Pons (tissue), 1 donor: ENCODE measurements at regions not wholly inside any gene's neighbourhood (a gene's known extent, or its start where the extent isn't known, plus 50 kb on each side); places are given as distances from the start of the nearest gene placed in this dataset.
"Not testable (repeated sequence)": the region's sequence is repeated elsewhere in the genome, so short reads cannot be mapped to it uniquely, and the experiment has no call there.

Source experiments
- DNase-seq: peaks from one replicate; pipeline ENCODE4 v3.0.0-alpha.2; 2016; ENCODE audit warnings: low spot score

DNA sequence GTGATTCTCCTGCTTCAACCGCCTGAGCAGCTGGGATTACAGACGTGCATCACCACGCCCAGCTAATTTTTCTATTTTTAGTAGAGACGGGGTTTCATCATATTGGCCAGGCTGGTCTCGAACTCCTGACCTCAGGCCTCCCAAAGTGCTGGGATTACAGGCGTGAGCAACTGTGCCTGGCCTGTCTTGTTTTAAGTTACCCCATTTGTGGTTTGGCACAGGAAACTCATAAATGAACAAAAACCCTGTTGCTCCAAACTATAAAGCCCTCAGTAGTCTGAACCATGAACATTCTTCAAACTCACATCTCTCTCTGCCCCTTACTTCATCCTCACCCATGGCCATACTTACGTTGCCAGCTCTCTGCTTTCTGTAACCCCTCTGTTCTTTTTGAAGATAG, 61.7 kb downstream of the RHOU start:
- DNase-seq = not testable (repeated sequence)

DNA sequence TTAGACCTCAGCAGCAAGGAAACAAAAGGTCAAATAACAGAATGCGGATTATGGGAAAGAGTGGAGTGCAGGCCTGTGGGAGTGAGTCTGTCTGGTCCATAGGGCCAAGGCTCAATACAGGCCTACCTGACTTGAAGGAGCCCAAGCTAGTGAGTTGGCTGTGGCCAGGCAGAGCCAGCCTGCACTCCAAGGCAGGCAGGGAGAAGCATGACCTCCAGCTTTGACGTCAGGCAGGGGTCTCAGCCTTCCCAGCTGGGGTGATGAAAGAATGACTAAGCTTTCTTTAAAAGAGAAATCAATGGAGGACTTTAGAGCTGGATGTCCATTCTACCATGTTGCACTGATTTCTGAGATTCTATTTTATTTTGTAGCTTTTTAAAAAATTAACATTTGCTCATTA, 62.8 kb downstream of the RHOU start:
- DNase-seq = no peak

DNA sequence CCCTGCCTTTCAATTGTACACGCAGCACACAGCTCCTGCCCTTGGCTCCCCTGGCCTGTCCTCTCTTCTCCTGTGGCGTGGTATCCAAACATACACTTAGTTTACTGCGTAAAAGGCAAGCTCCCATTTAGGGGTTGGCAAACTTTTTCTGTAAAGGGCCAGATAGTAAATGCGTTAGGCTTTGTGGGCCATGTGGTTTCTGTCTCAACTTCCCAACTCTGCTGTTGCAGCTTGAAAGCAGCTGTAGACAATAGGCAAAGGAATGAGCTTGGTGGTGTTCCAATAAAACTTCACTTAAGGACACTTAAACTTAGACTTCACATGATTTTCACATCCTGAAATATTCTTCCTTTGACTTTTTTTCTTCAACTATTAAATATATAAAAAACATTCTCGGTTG, 63.3 kb downstream of the RHOU start:
- DNase-seq = no peak

DNA sequence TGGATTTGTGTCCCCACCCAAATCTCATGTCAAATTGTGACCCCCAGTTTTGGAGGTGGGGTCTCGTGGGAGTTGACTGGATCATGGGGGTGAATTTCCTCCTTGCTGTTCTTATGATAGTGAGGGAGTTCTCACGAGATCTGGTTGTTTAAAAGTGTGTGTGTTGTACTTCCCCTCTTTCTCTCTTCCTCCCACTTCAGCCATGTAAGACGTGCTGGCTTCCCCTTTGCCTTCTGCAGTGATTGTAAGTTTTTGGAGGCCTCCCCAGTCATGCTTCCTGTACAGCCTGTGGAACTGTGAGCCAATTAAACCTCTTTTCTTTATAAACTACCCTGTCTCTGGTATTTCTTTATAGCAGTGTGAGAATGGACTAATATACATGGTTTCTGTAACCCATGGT, 64.6 kb downstream of the RHOU start:
- DNase-seq = no peak

DNA sequence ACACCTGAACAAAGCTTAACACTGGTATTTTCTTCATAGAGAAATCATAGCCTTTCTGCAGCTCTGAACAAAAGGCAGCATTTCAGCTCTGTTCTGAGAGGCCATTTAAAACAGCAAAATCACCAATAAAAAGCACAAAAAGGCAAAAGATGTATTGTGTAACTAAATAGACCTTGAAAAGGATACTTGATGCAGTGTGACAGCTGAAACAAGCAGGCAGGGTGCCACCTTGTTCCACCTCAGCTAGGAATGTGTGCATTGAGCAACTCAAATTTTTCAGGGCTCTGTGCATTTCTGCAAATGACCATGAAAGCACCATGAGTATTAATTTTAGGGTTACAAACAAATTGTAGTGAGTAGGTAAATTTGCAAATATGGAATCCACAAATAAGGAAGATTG, 65.8 kb downstream of the RHOU start:
- DNase-seq = no peak

DNA sequence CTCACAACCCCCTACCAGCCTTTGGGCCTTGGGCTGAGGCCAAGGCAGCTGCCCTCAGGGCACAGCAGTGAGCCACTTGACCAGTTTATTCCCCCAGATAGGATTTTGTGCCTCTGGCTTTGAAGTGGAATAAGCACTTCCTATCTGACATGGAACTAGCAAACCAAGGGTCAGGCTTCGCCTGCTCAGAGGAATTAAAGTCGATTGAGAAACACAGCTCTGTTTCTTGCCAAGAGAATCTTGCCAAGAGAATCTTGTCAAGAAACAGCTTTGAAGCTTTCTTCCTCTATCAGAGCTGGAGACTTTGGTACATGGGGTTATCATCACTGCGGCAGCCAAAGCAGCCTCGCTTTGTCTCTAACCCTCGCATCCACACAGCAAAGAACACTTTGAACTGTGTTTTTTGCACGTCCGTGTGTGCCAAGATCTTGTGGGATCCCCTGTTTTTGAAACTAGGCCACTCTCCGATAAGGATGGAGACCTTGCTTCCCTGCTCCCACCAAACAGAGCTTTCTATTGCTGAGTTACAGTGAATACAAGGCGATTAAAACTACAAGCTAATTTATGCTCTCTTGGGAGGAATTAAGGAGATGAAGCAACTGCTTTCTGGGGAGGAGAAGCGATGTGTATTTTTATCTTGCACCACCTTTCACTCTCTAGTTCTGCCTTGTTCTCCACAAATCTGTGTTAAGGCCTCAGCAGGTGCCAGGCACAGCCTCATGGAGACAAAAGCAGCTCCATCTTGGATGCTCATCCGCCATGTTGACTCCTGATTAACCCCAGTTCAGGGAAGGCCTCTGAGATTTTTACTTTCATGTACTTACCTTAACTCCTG, 67.3 kb downstream of the RHOU start:
- DNase-seq = peak; percentile 56

DNA sequence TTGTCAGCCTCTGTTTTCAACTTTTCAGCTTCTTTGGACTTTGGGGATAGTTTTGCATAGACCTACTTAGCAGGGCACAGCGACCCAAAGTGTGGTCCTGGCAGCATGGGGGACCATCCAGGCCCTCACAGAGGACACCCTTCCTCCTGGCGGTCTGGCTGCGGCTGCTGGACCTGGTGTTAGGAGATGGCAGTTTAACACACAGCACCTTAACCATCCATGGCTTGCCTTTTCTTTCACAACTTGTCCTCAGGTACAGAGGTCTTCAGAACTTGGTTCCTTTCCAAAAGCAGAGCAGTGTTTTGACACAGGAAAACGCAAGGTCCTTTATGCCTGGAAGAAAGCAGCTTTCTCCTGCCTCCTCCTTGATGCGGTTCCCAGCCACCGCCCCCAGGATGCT, 68.1 kb downstream of the RHOU start:
- no peak for DNase-seq

DNA sequence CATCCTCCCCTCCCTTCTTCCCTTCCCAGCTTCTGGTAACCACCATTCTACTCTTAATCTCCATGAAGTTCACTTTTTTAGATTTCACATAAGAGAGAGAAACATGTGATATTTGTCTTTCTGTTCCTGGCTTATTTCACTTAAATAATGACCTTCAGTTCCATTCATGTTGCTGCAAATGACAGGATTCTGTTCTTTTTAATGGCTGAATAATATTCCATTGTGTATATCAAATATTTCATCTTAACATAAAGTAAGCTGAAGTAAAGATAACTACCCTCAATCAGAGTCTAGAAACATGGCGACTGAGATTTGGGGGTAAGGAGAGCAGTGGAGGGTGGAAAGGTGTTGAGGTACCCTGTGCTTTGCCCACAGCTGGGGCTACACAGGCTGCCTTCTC, 68.9 kb downstream of the RHOU start:
- DNase-seq = no peak

DNA sequence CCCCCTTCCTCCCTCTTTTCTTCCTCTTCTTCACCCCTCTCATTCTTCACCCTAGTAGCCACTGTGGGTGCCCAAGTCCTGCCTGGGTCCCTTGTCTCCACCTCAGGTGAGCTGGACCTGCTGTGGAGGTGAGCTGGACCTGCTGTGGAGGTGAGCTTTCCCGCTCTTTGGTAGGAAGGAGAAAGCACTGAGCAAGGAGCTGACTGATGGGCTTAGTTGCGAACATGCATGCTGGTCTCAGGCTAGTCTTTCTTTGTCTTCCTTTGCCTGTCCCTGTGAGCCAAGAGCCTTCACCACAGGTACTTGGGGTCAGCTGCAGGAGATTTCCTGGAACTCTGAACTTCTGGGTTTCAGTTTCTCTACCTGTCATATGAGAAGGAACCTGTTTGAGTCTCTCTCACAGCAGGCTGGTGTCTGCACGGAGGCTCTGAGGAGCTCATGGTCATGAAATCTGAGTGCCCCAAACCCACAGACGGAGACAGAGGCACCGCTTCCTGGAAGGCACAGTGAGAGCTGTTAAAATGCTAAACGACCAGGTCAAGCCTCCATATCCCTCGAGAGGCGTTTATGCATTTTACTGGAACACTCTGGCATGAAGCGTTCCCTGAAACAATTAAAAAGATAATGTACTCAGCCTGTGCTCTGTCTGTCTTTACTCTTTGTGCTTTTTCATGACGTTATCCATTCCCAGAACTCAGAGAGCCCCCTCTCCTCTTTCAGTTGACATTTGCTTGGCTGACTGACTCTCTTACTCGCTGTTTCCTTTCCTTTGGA, 69.5 kb downstream of the RHOU start:
- DNase-seq = no peak

DNA sequence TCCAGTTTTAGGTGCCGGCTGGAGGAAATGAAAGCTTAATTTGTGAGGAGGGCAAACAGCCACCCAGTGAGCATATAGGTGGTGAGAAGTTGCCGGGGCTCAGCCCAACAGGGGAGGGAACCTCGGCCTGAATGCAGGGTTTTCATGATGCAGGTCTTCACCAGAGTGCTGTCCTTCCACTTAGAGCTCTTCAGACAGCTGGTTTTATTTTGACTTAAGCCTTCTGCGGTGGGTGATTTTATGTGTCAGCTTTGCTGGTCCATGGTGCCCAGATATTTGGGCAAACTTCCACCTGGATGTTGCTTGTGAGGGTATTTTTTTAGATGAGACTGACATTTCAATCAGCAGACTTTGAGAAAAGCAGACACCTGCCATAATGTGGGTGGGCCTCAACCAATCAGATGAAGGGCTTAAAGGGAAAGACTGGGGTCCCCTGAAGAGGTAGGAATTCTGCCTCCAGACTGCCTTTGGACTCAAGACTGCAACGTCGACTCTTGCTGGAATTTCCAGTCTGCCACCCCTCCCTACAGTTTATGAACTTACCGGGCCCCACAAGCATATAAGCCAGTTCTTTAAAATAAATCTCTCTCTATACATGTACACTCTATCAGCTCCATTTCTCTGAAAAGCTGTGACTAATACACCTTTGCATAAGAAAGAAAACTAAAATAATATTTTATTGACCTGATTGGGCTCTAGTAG, 72.8 kb downstream of the RHOU start:
- no peak for DNase-seq

DNA sequence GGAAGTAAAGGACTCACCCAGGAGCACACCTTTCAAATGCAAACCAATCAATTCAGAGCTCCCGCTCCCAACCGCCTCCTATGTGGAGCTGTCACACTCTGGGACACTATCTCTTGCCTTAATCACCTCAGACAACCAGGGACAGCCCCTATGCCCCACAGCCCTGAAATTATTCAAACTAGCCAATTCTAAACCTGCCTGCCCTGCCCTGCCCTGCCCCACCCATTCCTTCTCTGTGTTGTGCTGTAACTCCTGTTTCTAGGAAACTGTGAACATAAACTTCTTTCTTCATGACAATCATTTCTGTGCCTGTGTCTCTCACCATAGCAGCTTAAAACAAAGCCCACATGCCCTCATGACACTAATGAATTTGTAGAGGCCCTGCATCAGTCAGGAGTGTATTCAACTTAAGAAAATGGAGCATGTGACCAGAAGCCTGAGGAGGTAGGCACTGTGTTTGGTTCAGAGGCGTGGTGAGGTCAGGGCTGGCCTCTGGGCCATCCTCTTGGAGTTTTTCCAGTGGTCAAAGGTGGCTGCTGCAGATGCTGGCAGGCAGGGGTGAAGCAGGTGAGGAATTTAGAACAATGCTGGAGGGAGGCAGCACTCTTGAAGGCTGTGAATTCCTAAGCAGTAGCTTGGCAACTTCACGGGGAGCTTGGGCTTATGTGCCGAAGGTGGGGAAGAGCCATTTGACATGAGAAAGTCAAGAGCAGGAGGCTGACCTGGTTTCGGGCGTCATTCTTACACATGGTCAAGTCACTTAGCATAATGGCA, 74.5 kb downstream of the RHOU start:
- no peak for DNase-seq

DNA sequence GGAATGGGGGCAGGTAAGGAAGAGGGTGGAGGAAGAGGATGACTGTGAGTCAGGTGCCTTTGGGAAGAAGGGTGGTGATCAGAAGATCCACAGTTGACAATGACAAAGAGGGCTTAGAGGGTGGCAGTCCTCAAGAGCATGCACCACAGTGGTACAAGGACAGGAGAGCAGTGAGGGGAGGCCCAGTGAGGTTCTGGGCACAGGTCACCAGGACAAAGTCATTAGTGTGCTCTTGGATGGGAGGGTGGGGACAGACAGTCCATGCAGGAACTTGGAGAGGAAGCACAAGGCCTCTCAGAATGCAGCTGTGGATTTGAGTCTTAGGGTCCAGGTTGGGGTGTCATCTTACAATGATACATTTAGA, 75.1 kb downstream of the RHOU start:
- no peak for DNase-seq

DNA sequence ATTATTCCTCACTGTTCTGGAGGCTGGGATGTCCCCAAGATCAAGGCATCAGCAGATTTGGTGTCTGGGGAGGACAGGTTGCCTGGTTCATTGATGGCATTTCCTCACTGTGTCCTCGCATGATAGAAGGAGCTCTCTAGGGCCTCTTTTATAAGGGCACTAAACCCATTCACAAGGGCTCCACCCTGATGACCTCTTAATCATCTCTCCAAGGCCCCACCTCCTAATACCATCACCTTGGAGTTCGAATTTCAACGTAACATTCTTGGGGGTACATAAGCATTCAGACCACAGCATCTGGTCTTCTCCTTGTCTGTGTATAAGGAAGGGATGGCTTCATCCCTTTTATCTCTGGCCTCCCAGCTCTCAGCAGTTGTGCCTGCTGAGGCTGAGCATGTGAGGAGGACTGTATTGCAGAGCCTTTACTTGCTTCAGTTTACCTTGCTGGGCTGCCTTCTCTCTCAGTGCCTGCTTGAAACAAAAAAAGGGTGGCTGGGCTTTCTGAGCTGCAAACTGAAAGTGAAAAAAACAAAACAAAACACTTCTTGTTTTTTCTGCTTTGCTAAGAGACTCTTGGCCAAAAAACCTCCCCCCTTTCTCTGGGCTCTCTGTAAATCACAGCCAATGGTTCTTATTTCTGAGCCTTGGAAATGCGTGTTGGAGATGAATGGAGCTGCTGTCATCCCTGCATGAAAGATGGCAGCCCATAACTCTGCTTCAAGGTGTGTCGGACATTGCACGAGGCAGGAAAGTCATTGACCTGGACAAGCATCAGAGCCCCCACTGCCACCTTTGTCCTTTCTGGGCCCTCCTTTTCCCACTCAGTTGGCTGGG, 75.8 kb downstream of the RHOU start:
- peak; percentile 68 for DNase-seq

DNA sequence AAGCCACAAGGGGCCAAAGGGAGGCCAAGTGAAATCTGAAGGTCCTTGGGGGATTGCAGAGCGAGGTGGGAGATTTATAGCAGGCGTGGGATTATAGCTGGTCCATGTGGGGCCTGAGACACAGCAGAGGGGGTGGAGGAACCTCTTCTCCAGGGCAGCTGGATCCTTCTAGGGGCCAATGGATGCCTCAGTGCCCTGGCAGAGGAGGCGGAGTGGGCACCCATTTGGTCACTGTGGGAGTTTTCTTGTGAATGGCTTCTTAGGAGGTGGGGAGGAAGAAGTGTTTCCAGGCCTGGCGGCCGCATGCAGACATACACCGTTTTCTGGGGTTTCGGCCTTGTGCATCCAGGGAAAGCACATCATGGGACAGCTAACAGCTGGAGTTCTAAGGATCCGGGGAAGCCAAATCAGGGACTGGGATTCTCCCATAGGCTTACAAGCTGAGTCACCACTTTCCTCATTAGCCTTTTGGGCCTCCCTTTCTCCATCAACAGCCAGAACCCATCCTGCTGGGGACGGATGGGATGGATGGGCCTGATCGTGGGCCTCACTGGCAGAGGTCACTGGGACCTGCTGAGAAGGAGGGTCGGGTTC, 76.5 kb downstream of the RHOU start:
- DNase-seq = no peak

DNA sequence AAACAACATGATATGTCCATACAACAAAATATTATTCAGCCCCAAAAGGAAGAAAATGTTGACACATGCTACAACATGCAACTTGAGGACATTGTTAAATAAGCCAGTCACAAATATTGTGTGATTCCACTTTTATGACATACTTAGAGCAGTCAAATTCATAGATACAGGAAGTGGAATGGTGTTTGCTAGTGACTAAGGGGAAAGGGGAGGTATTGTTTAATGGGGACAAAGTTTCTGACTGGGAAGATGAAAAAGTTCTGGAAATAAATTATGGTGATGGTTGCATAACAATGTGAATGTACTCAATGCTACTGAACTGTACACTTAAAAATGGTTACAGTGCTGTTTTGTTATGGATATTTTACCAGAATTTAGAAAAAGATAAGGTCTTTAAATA, 77.7 kb downstream of the RHOU start:
- no peak for DNase-seq

DNA sequence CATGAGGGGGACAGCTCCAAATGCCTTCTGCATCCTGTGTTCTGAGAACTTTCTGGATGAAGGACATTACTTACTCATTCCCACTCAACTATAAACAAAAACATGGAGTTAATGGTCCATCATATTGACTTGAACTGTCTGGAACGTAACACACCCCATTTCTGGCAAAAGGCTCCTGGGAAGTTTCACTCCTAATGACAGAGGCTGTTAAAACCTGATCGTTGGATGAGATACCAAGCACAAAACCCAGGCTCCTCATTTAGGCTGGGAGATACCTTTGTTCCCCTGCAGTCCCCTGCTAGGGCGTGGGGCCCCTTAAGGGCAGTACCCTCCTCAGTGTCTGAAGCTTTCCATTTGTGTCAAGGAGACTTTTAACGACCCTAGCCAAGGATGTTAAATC, 78.9 kb downstream of the RHOU start:
- no peak for DNase-seq

DNA sequence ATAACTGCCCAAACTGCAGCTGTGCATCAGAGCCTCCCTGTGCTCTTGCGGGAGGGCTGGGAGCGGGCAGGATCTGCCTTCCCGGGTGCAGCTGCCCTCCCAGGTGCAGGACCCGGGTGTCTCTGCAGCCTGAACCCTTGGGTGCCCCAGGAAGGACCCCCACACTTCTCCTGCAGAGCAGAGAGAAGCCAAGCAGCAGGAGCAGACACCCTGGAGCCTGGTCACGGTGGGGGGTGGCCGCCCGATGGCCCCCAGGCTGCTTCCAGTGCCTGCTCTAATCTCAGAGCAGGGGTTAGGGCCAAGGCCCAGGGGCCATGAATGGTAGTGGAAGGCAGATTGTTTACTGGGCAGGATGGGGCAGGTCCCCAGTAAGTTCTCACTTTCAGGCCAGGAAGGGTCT, 83.0 kb downstream of the RHOU start:
- no peak for DNase-seq

DNA sequence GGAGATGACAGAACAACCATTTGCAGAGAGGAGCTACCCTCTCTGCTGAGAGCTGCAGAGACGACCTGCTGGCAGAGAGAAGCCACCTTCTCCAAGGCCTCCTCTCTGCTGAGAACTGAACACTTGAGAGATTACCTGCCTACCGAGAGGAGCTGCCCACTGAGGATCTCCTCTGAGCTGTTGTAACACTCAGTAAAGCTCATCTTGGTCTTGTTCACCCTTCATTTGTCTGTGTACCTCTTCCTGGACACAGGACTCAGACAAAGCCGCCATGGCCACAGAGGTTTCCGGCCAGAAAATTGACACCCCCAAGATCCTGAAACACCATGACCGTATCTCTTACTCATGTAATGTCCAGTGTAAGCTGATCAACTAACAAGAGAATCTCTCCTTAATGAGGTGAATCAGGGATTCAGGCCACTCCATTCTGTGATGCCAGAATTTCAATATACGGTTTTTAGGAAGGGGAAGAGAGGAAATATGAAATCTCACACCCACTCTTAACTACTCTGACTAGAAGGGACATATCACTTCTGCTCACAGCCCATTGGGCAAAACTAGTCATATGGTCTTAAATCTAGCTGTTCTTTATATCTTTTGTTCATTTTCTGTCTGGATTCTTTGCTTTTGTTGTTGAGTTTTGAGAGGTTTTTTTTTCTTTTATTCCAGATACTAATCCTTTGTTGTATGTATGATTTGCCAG, 83.8 kb downstream of the RHOU start:
- DNase-seq = no peak

DNA sequence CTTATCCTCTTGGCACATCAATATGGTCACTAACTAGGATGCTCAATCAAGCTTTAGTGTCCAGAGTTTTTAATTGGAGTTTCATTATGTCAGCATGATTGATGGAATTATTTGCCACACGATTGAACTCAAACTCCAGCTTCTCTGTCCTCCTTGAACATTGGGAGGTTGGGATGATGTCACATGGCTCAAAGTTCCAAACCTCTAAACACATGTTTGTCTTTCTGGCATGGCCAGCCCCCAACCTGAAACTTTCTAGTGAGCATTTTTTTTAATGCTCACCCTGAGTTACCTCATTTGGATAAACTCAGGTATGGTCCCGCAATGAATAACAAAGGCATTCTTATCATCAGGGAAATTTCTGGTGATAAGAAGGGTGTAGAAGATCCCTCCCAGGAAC, 86.0 kb downstream of the RHOU start:
- DNase-seq = no peak

DNA sequence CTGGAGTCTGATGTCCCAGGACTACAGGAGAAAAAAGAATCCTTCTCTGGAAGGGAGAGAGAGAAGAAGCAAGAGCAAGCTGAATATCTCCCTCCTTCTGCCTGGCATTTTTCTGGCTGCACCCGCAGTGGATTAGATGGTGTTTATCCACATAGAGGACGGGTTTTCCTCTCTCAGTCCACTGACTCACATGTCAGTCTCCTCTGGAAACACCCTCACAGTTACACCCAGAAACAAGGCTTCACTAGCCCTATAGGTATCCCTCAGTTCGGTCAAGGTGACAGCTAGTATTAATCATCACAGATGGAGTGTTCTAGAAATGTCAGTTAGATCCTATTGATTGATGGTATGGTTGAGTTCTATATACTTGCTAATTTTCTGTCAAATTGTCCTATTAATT, 87.9 kb downstream of the RHOU start:
- DNase-seq = no peak
